SK-N-SH treated with all-trans-retinoic acid at 6 μM for 48 hours (cell line): ENCODE measurements at regions not wholly inside any gene's neighbourhood (a gene's known extent, or its start where the extent isn't known, plus 50 kb on each side); places are given as distances from the start of the nearest gene placed in this dataset.
"Not testable (repeated sequence)": the region's sequence is repeated elsewhere in the genome, so short reads cannot be mapped to it uniquely, and the experiment has no call there.

Source experiments
- ATAC-seq: fragments of 200-7000 bp; cut with Tn5 transposase; 3 replicates; pipeline ENCODE4 v1.9.1; 2020; ENCODE audit warnings: mild to moderate bottlenecking, moderate library complexity
- ARNTL ChIP-seq: fragments of 450-650 bp; formaldehyde crosslinking; IDR thresholded peaks from 2 replicates; pipeline ENCODE4 v1.5.0; 2020; ENCODE audit warnings: low read depth, mild to moderate bottlenecking, moderate library complexity, borderline replicate concordance
- BACH2 ChIP-seq: fragments of 250-450 bp; sonication (Bioruptor Pico); IDR thresholded peaks from 2 replicates; pipeline ENCODE4 v1.9.0; 2021; ENCODE audit warnings: mild to moderate bottlenecking, borderline replicate concordance
- CREB5 ChIP-seq: fragments of 250-450 bp; sonication (Bioruptor Pico); IDR thresholded peaks from 2 replicates; pipeline ENCODE4 v1.5.1; 2020; ENCODE audit warnings: low read depth, mild to moderate bottlenecking, moderate library complexity
- CSDC2 ChIP-seq: fragments of 250-450 bp; sonication (Bioruptor Pico); IDR thresholded peaks from 2 replicates; pipeline ENCODE4 v1.5.0; 2020; ENCODE audit warnings: mild to moderate bottlenecking, moderate library complexity
- CSRNP3 ChIP-seq: fragments of 250-450 bp; sonication (Bioruptor Pico); IDR thresholded peaks from 2 replicates; pipeline ENCODE4 v1.5.1; 2021; ENCODE audit warnings: mild to moderate bottlenecking, moderate library complexity
- ESRRG ChIP-seq: fragments of 250-450 bp; sonication (Bioruptor Pico); IDR thresholded peaks from 2 replicates; pipeline ENCODE4 v1.6.1; 2021; ENCODE audit warnings: mild to moderate bottlenecking
- GLIS3 ChIP-seq: fragments of 250-450 bp; sonication (Bioruptor Pico); IDR thresholded peaks from 2 replicates; pipeline ENCODE4 v1.5.0; 2020; ENCODE audit warnings: mild to moderate bottlenecking, moderate library complexity
- ISL1 ChIP-seq: fragments of 250-450 bp; sonication (Bioruptor Pico); IDR thresholded peaks from 2 replicates; pipeline ENCODE4 v2.1.2; 2022; ENCODE audit warnings: mild to moderate bottlenecking, moderate library complexity
- OSR1 ChIP-seq: fragments of 250-450 bp; sonication (Bioruptor Pico); IDR thresholded peaks from 2 replicates; pipeline ENCODE4 v1.8.0; 2022; ENCODE audit warnings: moderate library complexity, mild to moderate bottlenecking, inconsistent platforms
- PATZ1 ChIP-seq: fragments of 250-450 bp; sonication (Bioruptor Pico); IDR thresholded peaks from 2 replicates; pipeline ENCODE4 v1.8.0; 2020; ENCODE audit warnings: mild to moderate bottlenecking, moderate library complexity, borderline replicate concordance
- PPARA ChIP-seq: fragments of 250-450 bp; sonication (Bioruptor Pico); IDR thresholded peaks from 2 replicates; pipeline ENCODE4 v1.5.0; 2020; ENCODE audit warnings: mild to moderate bottlenecking, borderline replicate concordance
- SNAI2 ChIP-seq: fragments of 250-450 bp; sonication (Bioruptor Pico); IDR thresholded peaks from 2 replicates; pipeline ENCODE4 v1.5.0; 2020; ENCODE audit warnings: mild to moderate bottlenecking, moderate library complexity
- TCF4 ChIP-seq: fragments of 250-450 bp; sonication (Bioruptor Pico); IDR thresholded peaks from 2 replicates; pipeline ENCODE4 v1.8.0; 2021; ENCODE audit warnings: mild to moderate bottlenecking, moderate library complexity, borderline replicate concordance
- TOX ChIP-seq: fragments of 250-450 bp; sonication (Bioruptor Pico); IDR thresholded peaks from 2 replicates; pipeline ENCODE4 v1.8.0; 2021; ENCODE audit warnings: mild to moderate bottlenecking, moderate library complexity, borderline replicate concordance
- ZC3H10 ChIP-seq: fragments of 250-450 bp; sonication (Bioruptor Pico); IDR thresholded peaks from 2 replicates; pipeline ENCODE4 v1.5.1; 2021; ENCODE audit warnings: mild to moderate bottlenecking, moderate library complexity
- ZFP3 ChIP-seq: fragments of 250-450 bp; sonication (Bioruptor Pico); IDR thresholded peaks from 2 replicates; pipeline ENCODE4 v1.5.0; 2020; ENCODE audit warnings: mild to moderate bottlenecking, moderate library complexity
- ZFP30 ChIP-seq: fragments of 450-650 bp; formaldehyde crosslinking; IDR thresholded peaks from 2 replicates; pipeline ENCODE4 v1.5.0; 2022; ENCODE audit warnings: mild to moderate bottlenecking, moderate library complexity
- ZNF565 ChIP-seq: fragments of 450-650 bp; formaldehyde crosslinking; conservative IDR thresholded peaks from 2 replicates; pipeline ENCODE4 v1.5.0; 2020; ENCODE audit warnings: low read depth, mild to moderate bottlenecking, moderate library complexity
- ZNF70 ChIP-seq: fragments of 450-650 bp; formaldehyde crosslinking; IDR thresholded peaks from 2 replicates; pipeline ENCODE4 v1.5.0; 2020; ENCODE audit warnings: mild to moderate bottlenecking, moderate library complexity
- ZNF8 ChIP-seq: fragments of 450-650 bp; formaldehyde crosslinking; IDR thresholded peaks from 2 replicates; pipeline ENCODE4 v1.5.0; 2020; ENCODE audit warnings: mild to moderate bottlenecking, moderate library complexity

DNA sequence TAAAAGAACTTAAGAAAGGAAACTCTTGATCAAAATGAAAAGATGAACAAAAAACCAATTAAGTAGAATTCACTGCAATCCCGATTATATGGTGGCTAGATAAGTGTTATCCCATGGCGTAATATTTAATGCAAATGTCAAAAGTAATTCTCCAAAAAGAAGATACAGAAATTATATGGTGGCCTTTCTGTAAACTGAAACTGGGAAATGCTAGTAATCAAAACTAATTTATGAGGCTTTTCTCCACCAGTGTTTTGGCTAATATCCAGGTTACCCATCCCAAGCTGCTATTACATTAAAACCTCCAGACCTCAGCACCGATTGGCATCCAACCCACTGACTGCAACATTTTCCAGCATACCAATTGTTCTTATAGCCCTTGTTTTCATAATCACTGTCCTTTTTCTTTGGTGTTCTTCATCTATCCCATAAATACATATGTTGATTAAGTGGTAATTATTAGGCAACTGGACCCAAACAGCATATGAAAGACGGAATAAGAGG is 77.2 kb upstream of the TNRC6A start:
- TF ChIP-seq ZC3H10 (CRISPR knock-in tag) (0 out of 2 replicates have a peak, but pooled peaks have one; percentile 25), ISL1 (CRISPR knock-in tag) (peak; percentile 68; the same call in 1 of the 2 replicates), SNAI2 (no peak)
- peak; percentile 75 for ATAC-seq

- TF ChIP-seq ZNF8 (CRISPR knock-in tag), result no peak
- TF ChIP-seq OSR1, result no peak
- TF ChIP-seq ZC3H10 (CRISPR knock-in tag), result peak; percentile 75; the same call in 1 of the 2 replicates
- TF ChIP-seq CSDC2, result no peak
- no peak for TF ChIP-seq PPARA (CRISPR knock-in tag)
- no peak for TF ChIP-seq CREB5
- no peak for TF ChIP-seq PATZ1 (CRISPR knock-in tag)
- no peak for TF ChIP-seq ESRRG
Observed at GRCh38 chr16:24652803-24653202, 76.6 kb upstream of the TNRC6A start.

GRCh38 chr16:24653725-24654124 is 75.7 kb upstream of the TNRC6A start:
- ATAC-seq, result no peak
- no peak for TF ChIP-seq ZFP30
- TF ChIP-seq ZC3H10 (CRISPR knock-in tag), result no peak
- no peak for TF ChIP-seq ZNF70 (CRISPR knock-in tag)
- TF ChIP-seq ISL1 (CRISPR knock-in tag), result no peak
- no peak for TF ChIP-seq TCF4 (CRISPR knock-in tag)
- TF ChIP-seq ARNTL (CRISPR knock-in tag), result no peak
- no peak for TF ChIP-seq TOX (CRISPR knock-in tag)
- TF ChIP-seq PPARA (CRISPR knock-in tag), result no peak
- TF ChIP-seq CREB5, result no peak
- TF ChIP-seq SNAI2, result no peak
- TF ChIP-seq BACH2, result no peak
- no peak for TF ChIP-seq ESRRG
- no peak for TF ChIP-seq ZNF8 (CRISPR knock-in tag)
- TF ChIP-seq ZFP3 (CRISPR knock-in tag), result no peak
- TF ChIP-seq PATZ1 (CRISPR knock-in tag), result no peak
- TF ChIP-seq OSR1, result no peak
- no peak for TF ChIP-seq ZNF565 (CRISPR knock-in tag)
- no peak for TF ChIP-seq CSRNP3 (CRISPR knock-in tag)
- no peak for TF ChIP-seq CSDC2
- TF ChIP-seq GLIS3 (CRISPR knock-in tag), result no peak

More at GRCh38 chr16:24652803-24653202, 76.6 kb upstream of the TNRC6A start:
- ATAC-seq, result peak; percentile 65

DNA sequence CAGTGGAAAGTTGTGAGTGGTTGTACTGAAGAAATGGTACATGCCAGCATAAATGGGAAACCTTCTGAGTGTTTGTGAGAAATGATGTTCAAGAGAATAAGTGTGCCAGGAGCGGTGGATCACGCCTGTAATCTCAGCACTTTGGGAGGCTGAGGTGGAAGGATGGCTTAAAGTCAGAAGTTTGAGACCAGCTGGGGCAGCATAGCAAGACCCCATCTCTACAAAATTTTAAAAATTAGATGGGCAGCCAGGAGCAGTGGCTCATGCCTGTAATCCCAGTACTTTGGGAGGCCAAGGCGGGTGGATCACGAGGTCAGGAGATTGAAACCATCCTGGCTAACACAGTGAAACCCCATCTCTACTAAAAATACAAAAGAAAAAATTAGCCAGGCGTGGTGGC is 63.5 kb upstream of the TNRC6A start:
- ATAC-seq, result not testable (repeated sequence)
